Esophagus squamous epithelium (tissue), 5 donors: ENCODE measurements at regions not wholly inside any gene's neighbourhood (a gene's known extent, or its start where the extent isn't known, plus 50 kb on each side); places are given as distances from the start of the nearest gene placed in this dataset.
A peak's percentile ranks its signal among the peaks of the same experiment; 100 is the strongest.

ENCODE experiments used
- DNase-seq: peaks from one replicate; lab custom pipeline; 2025; lab: John Stamatoyannopoulos, UW
- H3K27ac ChIP-seq, 4 donors: fragments of 200-600 bp; sonication (generic); one replicate each; pipeline ENCODE4 v1.5.1; 2016 to 2019; ENCODE audit warnings: mild to moderate bottlenecking in 1 of 4
- H3K27me3 ChIP-seq, 4 donors: fragments of 200-600 bp; sonication (generic); 1 replicate in 3 of 4; 2 replicates in 1 of 4; pipeline versions ENCODE4 v1.5.1 to v1.6.0; 2017 to 2021; ENCODE audit warnings: antibody characterized with exemption in 1 of 4
- H3K36me3 ChIP-seq, 3 donors: fragments of 200-600 bp; sonication (generic); one replicate each; pipeline ENCODE4 v1.5.1; 2016 to 2019
- H3K4me1 ChIP-seq, 3 donors: fragments of 200-600 bp; sonication (generic); one replicate each; pipeline ENCODE4 v1.5.1; 2017 to 2019
- H3K4me3 ChIP-seq, 4 donors: fragments of 200-600 bp; sonication (generic); 1 replicate in 3 of 4; 2 replicates in 1 of 4; pipeline ENCODE4 v1.5.1; 2016 to 2019; ENCODE audit warnings: mild to moderate bottlenecking in 2 of 4, moderate library complexity in 1 of 4
- H3K9me3 ChIP-seq, 3 donors: fragments of 200-600 bp; sonication (generic); one replicate each; pipeline ENCODE4 v1.5.1; 2016 to 2019
- POLR2A ChIP-seq, 4 donors: fragments of 450-650 bp; IDR thresholded peaks; one replicate each; pipeline ENCODE4 v1.6.1; 2017; ENCODE audit warnings: antibody characterized with exemption in 4 of 4, mild to moderate bottlenecking in 4 of 4, moderate library complexity in 3 of 4
- WGBS, 2 donors: methylation state at CpG; one replicate each; pipeline ENCODE4 v1.1.5; 2018; 5-methylcytosine and 5-hydroxymethylcytosine counted together
- intact Hi-C: fragments of 100-400 bp; cut with DNase I; formaldehyde crosslinking; loops from one replicate; pipeline ENCODE4 v1.15.0; 2022
- TF ChIP-seq, protein P1 (sequence below), 6 experiments: fragments of 450-650 bp in 4 of 6; fragments of 200-600 bp in 2 of 6; sonication (generic) in 2 of 6; IDR thresholded peaks; one replicate each; pipeline ENCODE4 v1.5.1; 2016 to 2019; ENCODE audit warnings: antibody characterized with exemption in 6 of 6, mild to moderate bottlenecking in 4 of 6, moderate library complexity in 4 of 6
- donor health status: DM: yes; HTN: yes; CAD: no.

DNA sequence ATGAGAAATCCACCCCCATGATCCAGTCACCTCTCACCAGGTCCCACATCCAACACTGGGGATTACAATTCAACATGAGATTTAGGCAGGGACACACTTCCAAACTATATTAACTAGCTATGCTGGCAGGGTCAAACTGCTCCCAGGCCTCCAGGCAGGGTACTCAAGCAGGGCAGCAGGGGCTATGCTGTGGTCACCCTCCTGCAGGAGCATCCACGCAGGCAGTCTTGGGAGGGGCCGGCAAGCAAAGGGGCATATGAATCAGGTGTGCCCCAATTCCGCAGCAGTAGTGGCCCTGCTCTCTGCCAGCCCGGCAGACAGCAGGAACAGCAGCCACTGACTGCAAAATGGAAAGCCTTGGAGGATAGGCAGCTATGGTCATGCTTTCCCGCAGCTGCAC lies 74.6 kb upstream of the PRDX4 start:
- H3K27me3 ChIP-seq, result no peaks in the 10 kb centered on the region
- no peak for DNase-seq
- no peaks in the 10 kb centered on the region for H3K4me1 ChIP-seq
- no peaks in the 10 kb centered on the region for H3K9me3 ChIP-seq
- intact Hi-C loops, result no loop called here
- H3K36me3 ChIP-seq, result no peaks in the 10 kb centered on the region
- TF ChIP-seq POLR2A (IDR thresholded peaks at IDR 0.05), result no peak
- H3K4me3 ChIP-seq, result no peak overlapping the region
- 89% methylated on average over 4 of the region's 5 CpGs; no CpG with 5 or more reads in 1 of the 2 donors for WGBS, 2 donors
- H3K27ac ChIP-seq, result no peak overlapping the region

DNA sequence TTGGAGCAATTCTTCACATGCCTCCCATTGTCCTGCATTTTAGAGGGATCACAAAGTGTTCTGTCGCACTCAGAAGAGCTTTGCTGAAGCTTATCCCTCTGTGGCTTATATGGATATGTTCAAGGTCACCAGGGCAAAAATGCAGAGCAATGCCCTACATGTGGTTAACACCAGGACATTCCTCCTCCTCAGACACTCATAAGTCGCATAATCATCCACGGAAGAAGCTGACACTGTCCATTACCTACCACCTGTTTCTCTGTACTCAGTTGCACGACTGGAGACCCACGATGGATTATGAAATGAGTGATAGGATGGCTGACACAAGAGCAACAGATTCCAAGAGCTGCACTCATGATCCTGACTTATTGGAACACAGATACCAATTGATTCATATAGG lies 68.7 kb upstream of the PRDX4 start:
- Histone ChIP-seq H3K27ac (no peak overlapping the region), H3K27me3 (no peaks in the 10 kb centered on the region), H3K36me3 (no peaks in the 10 kb centered on the region), H3K4me1 (no peaks in the 10 kb centered on the region), H3K9me3 (no peaks in the 10 kb centered on the region), H3K4me3 (no peak overlapping the region)
- intact Hi-C loops, result no loop called here
- WGBS, 2 donors, result 78 to 85% methylated on average over 5 of the region's 5 CpGs
- no peak for DNase-seq
- TF ChIP-seq POLR2A (IDR thresholded peaks at IDR 0.05), result no peak
- TF ChIP-seq, protein P1, sequence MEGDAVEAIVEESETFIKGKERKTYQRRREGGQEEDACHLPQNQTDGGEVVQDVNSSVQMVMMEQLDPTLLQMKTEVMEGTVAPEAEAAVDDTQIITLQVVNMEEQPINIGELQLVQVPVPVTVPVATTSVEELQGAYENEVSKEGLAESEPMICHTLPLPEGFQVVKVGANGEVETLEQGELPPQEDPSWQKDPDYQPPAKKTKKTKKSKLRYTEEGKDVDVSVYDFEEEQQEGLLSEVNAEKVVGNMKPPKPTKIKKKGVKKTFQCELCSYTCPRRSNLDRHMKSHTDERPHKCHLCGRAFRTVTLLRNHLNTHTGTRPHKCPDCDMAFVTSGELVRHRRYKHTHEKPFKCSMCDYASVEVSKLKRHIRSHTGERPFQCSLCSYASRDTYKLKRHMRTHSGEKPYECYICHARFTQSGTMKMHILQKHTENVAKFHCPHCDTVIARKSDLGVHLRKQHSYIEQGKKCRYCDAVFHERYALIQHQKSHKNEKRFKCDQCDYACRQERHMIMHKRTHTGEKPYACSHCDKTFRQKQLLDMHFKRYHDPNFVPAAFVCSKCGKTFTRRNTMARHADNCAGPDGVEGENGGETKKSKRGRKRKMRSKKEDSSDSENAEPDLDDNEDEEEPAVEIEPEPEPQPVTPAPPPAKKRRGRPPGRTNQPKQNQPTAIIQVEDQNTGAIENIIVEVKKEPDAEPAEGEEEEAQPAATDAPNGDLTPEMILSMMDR (IDR thresholded peaks at IDR 0.05), result no peak

DNA sequence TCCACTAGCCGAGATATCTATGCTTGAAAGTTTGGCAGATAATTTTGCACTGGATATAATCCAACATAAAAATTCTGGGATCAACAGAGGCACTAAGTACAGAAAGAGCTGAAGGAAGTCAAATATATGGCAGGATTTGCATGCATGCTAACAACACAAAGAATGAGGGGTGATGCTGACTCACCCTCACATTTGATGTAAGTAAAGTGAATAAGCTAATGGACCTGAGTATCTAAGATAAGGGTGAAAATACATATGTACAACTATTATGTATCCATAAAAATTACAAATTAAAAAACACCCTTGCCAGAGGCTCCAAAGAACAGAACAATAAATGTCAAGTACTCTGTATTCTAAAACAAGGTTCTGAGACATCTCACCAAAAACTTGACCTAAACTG lies 63.8 kb upstream of the PRDX4 start:
- Histone ChIP-seq H3K9me3 (no peaks in the 10 kb centered on the region), H3K4me1 (no peaks in the 10 kb centered on the region), H3K27ac (no peak overlapping the region), H3K4me3 (no peak overlapping the region), H3K27me3 (no peaks in the 10 kb centered on the region), H3K36me3 (no peaks in the 10 kb centered on the region)
- 29 to 44% methylated on average over 1 of the region's 1 CpG for WGBS, 2 donors
- intact Hi-C loops, result no loop called here
- no peak for DNase-seq
- TF ChIP-seq POLR2A (IDR thresholded peaks at IDR 0.05), result no peak

DNA sequence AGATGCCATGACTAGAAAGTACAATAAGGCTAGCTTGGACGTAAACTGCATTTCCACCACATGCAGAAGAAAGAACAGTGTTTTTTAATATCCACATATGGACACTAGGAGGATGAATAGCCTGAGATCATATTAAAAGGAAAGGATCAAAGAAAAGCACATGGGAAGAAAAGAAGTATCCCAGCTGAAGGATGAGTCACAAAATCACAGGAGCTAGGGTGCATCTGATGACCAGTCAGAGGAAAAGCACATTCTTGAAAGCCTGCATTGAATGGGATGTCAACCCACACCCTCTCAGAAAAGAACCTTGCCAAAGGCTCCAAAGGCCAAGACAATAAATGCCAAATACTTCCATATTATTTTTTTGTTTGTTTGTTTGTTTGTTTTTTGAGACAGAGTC lies 56.8 kb upstream of the PRDX4 start:
- intact Hi-C loops, result no loop called here
- Histone ChIP-seq H3K27ac (no peak overlapping the region), H3K4me3 (no peak overlapping the region), H3K27me3 (no peaks in the 10 kb centered on the region), H3K9me3 (no peaks in the 10 kb centered on the region), H3K4me1 (no peaks in the 10 kb centered on the region), H3K36me3 (no peaks in the 10 kb centered on the region)
- TF ChIP-seq, protein P1 (IDR thresholded peaks at IDR 0.05), result no peak
- no peak for TF ChIP-seq POLR2A (IDR thresholded peaks at IDR 0.05)
- WGBS, 2 donors, result 69 to 100% methylated on average over 1 of the region's 1 CpG
- no peak for DNase-seq

DNA sequence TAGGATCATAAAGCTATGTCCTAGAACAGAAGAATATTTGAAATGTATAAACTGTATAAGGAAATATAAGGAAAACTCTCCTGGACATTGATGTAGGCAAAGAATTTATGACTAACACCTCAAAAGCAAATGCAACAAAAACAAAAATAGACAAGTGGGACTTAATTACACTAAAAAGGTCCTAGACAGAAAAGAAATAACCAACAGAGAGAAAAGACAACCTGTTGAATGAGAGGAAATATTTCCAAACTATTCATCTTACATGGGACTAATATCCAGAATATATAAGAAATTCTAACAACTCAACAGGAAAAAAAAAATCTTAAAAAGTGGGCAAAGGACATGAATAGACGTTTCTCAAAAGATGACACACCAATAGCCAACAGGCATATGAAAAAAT lies 54.4 kb upstream of the PRDX4 start:
- H3K9me3 ChIP-seq, result no peaks in the 10 kb centered on the region
- no peaks in the 10 kb centered on the region for H3K36me3 ChIP-seq
- H3K4me3 ChIP-seq, result no peak overlapping the region
- WGBS, 2 donors, result 13 to 52% methylated on average over 1 of the region's 1 CpG
- H3K4me1 ChIP-seq, result no peaks in the 10 kb centered on the region
- DNase-seq, result no peak
- intact Hi-C loops, result no loop called here
- TF ChIP-seq POLR2A (IDR thresholded peaks at IDR 0.05), result no peak
- no peak overlapping the region for H3K27ac ChIP-seq
- no peaks in the 10 kb centered on the region for H3K27me3 ChIP-seq

DNA sequence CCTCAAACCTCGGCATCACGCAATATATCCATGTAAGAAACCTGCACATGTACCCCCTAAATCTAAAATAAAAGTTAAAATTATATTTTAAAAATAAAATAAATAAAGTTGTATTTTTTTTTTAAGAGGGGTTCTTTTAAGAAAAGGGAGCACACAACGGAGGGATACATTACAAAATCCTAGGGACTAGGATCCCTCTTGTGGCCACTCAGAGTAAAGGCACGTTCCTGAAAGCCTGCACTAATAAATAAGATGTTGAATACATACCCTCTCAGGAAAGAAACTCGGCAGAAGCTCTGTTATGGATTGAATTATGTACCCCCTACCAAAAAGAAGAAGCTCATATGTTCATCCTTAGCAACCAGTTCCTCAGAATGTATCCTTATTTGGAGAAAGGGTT lies 50.9 kb upstream of the PRDX4 start:
- DNase-seq, result no peak

More for the DNA sequence above, 50.9 kb upstream of the PRDX4 start:
- H3K9me3 ChIP-seq, result no peaks in the 10 kb centered on the region
- TF ChIP-seq POLR2A (IDR thresholded peaks at IDR 0.05), result no peak
- TF ChIP-seq, protein P1 (IDR thresholded peaks at IDR 0.05), result peak in 4 of 6 experiments; percentile 30 to 47 (median 34)
- 39 to 42% methylated on average over 5 of the region's 5 CpGs for WGBS, 2 donors
- no peak overlapping the region for H3K4me3 ChIP-seq
- no peaks in the 10 kb centered on the region for H3K36me3 ChIP-seq
- H3K4me1 ChIP-seq, result no peaks in the 10 kb centered on the region
- intact Hi-C loops, result no loop called here
- H3K27me3 ChIP-seq, result no peaks in the 10 kb centered on the region
- H3K27ac ChIP-seq, result no peak overlapping the region
